ENCODE measurements at regions not wholly inside any gene's neighbourhood (a gene's known extent, or its start where the extent isn't known, plus 50 kb on each side); places are given as distances from the start of the nearest gene placed in this dataset.

- H3K4me3 ChIP-seq, result no peak overlapping the region
- no peak for DNase-seq
- no peaks in the 10 kb centered on the region for H3K27me3 ChIP-seq (ENCODE audit: control insufficient read depth in 3 of 3, insufficient read depth in 3 of 3, low read length in 2 of 3)
- no peak for ATAC-seq (ENCODE audit: insufficient read depth, low FRiP score)
- no peak overlapping the region for H3K9ac ChIP-seq (ENCODE audit: insufficient read depth in 1 of 2, low read length in 2 of 2)
- 86 to 100% methylated on average over 1 of the region's 1 CpG for WGBS, 2 donors
- no peaks in the 10 kb centered on the region for H3K4me1 ChIP-seq (ENCODE audit: control insufficient read depth in 5 of 5, insufficient read depth in 5 of 5, low read length in 5 of 5)
- no peaks in the 10 kb centered on the region for H3K36me3 ChIP-seq (ENCODE audit: control insufficient read depth in 4 of 4, insufficient read depth in 4 of 4, low read length in 4 of 4)
- H3K9me3 ChIP-seq (ENCODE audit: control insufficient read depth in 4 of 4, insufficient read depth in 3 of 4, low read length in 3 of 4), result peaks cover 0 to 2% (median 0%) of the 10 kb centered on the region in 4 donors
- no peak overlapping the region for H3K27ac ChIP-seq (ENCODE audit: low read depth in 1 of 2, low read length in 1 of 2)
- no peak for TF ChIP-seq CTCF (IDR thresholded peaks at IDR 0.05; ENCODE audit: control extremely low read depth, extremely low read depth)
Measured at GRCh38 chr18:52174220-52174619, 165.8 kb upstream of the DCC start.

GRCh38 chr18:52175406-52175805, 164.6 kb upstream of the DCC start:
- Histone ChIP-seq H3K9ac (ENCODE audit: insufficient read depth in 1 of 2, low read length in 2 of 2) (no peak overlapping the region), H3K4me3 (no peak overlapping the region), H3K27ac (ENCODE audit: low read depth in 1 of 2, low read length in 1 of 2) (no peak overlapping the region), H3K4me1 (ENCODE audit: control insufficient read depth in 5 of 5, insufficient read depth in 5 of 5, low read length in 5 of 5) (no peaks in the 10 kb centered on the region), H3K9me3 (ENCODE audit: control insufficient read depth in 4 of 4, insufficient read depth in 3 of 4, low read length in 3 of 4) (peaks cover 0 to 4% (median 0%) of the 10 kb centered on the region in 4 donors), H3K27me3 (ENCODE audit: control insufficient read depth in 3 of 3, insufficient read depth in 3 of 3, low read length in 2 of 3) (no peaks in the 10 kb centered on the region), H3K36me3 (ENCODE audit: control insufficient read depth in 4 of 4, insufficient read depth in 4 of 4, low read length in 4 of 4) (no peaks in the 10 kb centered on the region)
- no peak for DNase-seq
- no peak for TF ChIP-seq CTCF (IDR thresholded peaks at IDR 0.05; ENCODE audit: control extremely low read depth, extremely low read depth)
- 76 to 82% methylated on average over 1 of the region's 1 CpG for WGBS, 2 donors
- ATAC-seq (ENCODE audit: insufficient read depth, low FRiP score), result no peak

- WGBS, 2 donors, result 92% methylated on average over 2 of the region's 2 CpGs
- DNase-seq, result no peak
- Histone ChIP-seq H3K27me3 (ENCODE audit: control insufficient read depth in 3 of 3, insufficient read depth in 3 of 3, low read length in 2 of 3) (no peaks in the 10 kb centered on the region), H3K9me3 (ENCODE audit: control insufficient read depth in 4 of 4, insufficient read depth in 3 of 4, low read length in 3 of 4) (peaks cover 0 to 5% (median 0%) of the 10 kb centered on the region in 4 donors), H3K36me3 (ENCODE audit: control insufficient read depth in 4 of 4, insufficient read depth in 4 of 4, low read length in 4 of 4) (no peaks in the 10 kb centered on the region), H3K27ac (ENCODE audit: low read depth in 1 of 2, low read length in 1 of 2) (no peak overlapping the region), H3K4me3 (no peak overlapping the region), H3K4me1 (ENCODE audit: control insufficient read depth in 5 of 5, insufficient read depth in 5 of 5, low read length in 5 of 5) (no peaks in the 10 kb centered on the region), H3K9ac (ENCODE audit: insufficient read depth in 1 of 2, low read length in 2 of 2) (no peak overlapping the region)
- TF ChIP-seq CTCF (IDR thresholded peaks at IDR 0.05; ENCODE audit: control extremely low read depth, extremely low read depth), result no peak
- ATAC-seq (ENCODE audit: insufficient read depth, low FRiP score), result no peak
Measured at GRCh38 chr18:52183107-52183506, 156.9 kb upstream of the DCC start.

GRCh38 chr18:52190195-52190594, 149.8 kb upstream of the DCC start:
- no peak overlapping the region for H3K9ac ChIP-seq (ENCODE audit: insufficient read depth in 1 of 2, low read length in 2 of 2)
- TF ChIP-seq CTCF (IDR thresholded peaks at IDR 0.05; ENCODE audit: control extremely low read depth, extremely low read depth), result no peak
- 81 to 90% methylated on average over 3 of the region's 3 CpGs for WGBS, 2 donors
- no peak overlapping the region for H3K27ac ChIP-seq (ENCODE audit: low read depth in 1 of 2, low read length in 1 of 2)
- H3K9me3 ChIP-seq (ENCODE audit: control insufficient read depth in 4 of 4, insufficient read depth in 3 of 4, low read length in 3 of 4), result no peaks in the 10 kb centered on the region
- H3K36me3 ChIP-seq (ENCODE audit: control insufficient read depth in 4 of 4, insufficient read depth in 4 of 4, low read length in 4 of 4), result no peaks in the 10 kb centered on the region
- no peaks in the 10 kb centered on the region for H3K27me3 ChIP-seq (ENCODE audit: control insufficient read depth in 3 of 3, insufficient read depth in 3 of 3, low read length in 2 of 3)
- H3K4me3 ChIP-seq, result no peak overlapping the region
- DNase-seq (no peak), ATAC-seq (ENCODE audit: insufficient read depth, low FRiP score) (no peak)
- no peaks in the 10 kb centered on the region for H3K4me1 ChIP-seq (ENCODE audit: control insufficient read depth in 5 of 5, insufficient read depth in 5 of 5, low read length in 5 of 5)

Measured in lung (tissue), 11 donors.